Transverse colon (tissue), 3 donors: ENCODE measurements at regions not wholly inside any gene's neighbourhood (a gene's known extent, or its start where the extent isn't known, plus 50 kb on each side); places are given as distances from the start of the nearest gene placed in this dataset.

Source experiments
- POLR2A ChIP-seq: fragments of 450-650 bp; IDR thresholded peaks from one replicate; pipeline ENCODE4 v1.6.1; 2016; ENCODE audit warnings: antibody characterized with exemption, mild to moderate bottlenecking, moderate library complexity
- TF ChIP-seq, protein P1 (sequence below), 5 experiments: fragments of 200-600 bp in 3 of 5; fragments of 450-650 bp in 2 of 5; sonication (generic) in 3 of 5; IDR thresholded peaks; 1 replicate in 2 of 5; 2 replicates in 3 of 5; pipeline ENCODE4 v1.5.1; 2016 to 2017; ENCODE audit warnings: antibody characterized with exemption in 5 of 5, inconsistent platforms in 3 of 5, mild to moderate bottlenecking in 2 of 5, moderate library complexity in 1 of 5

DNA sequence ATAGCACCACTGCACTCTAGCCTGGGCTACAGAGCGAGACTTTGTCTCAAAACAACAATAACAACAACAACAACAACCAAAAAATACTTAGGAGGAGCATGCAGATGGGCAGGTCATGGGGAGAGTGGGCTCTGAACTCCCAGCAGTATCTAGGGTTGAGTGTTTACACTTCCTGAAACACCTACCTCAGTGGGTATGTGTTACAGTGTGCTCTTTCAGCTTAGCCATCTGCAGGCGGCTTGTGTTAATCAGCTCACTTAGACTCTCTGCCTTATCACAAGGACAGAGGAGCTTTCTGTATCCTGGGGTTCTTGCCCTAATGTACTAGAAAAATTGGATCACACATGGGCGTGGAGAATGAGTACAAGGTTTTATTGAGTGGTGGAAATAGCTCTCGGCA, 340.2 kb downstream of the KIF20B start:
- TF ChIP-seq POLR2A, result no peak
- TF ChIP-seq, protein P1, sequence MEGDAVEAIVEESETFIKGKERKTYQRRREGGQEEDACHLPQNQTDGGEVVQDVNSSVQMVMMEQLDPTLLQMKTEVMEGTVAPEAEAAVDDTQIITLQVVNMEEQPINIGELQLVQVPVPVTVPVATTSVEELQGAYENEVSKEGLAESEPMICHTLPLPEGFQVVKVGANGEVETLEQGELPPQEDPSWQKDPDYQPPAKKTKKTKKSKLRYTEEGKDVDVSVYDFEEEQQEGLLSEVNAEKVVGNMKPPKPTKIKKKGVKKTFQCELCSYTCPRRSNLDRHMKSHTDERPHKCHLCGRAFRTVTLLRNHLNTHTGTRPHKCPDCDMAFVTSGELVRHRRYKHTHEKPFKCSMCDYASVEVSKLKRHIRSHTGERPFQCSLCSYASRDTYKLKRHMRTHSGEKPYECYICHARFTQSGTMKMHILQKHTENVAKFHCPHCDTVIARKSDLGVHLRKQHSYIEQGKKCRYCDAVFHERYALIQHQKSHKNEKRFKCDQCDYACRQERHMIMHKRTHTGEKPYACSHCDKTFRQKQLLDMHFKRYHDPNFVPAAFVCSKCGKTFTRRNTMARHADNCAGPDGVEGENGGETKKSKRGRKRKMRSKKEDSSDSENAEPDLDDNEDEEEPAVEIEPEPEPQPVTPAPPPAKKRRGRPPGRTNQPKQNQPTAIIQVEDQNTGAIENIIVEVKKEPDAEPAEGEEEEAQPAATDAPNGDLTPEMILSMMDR (IDR thresholded peaks at IDR 0.05), result no peak
